Caco-2 (cell line): ENCODE measurements at regions not wholly inside any gene's neighbourhood (a gene's known extent, or its start where the extent isn't known, plus 50 kb on each side); places are given as distances from the start of the nearest gene placed in this dataset.

Source experiments
- BruUV-seq: library from RNA; stranded (reverse); fragments of 400-500 nt; replicated peaks from 2 replicates; lab custom pipeline; 2021; lab: Mats Ljungman, UMichigan
- CTCF ChIA-PET: fragments of 300-600 bp; sonication (Branson Sonifier 250); formaldehyde crosslinking; loops from one replicate; lab custom pipeline; 2022; ENCODE audit warnings: antibody characterized with exemption; lab: Charles Lee
- POLR2A ChIA-PET: fragments of 300-600 bp; sonication (Branson Sonifier 250); formaldehyde crosslinking; loops from one replicate; lab custom pipeline; 2022; ENCODE audit warnings: antibody characterized with exemption; lab: Charles Lee
- DNase-seq, 2 experiments: peaks; one replicate each; pipeline versions ENCODE4 v3.0.0 to v3.0.0-alpha.2; 2020 to 2022
- H3K27me3 ChIP-seq: replicated peaks from 2 replicates; pipeline ENCODE4 v1.6.0; 2011; ENCODE audit warnings: low read length; ENCODE audit not compliant: control insufficient read depth, insufficient read depth
- H3K36me3 ChIP-seq: 2 replicates; pipeline ENCODE4 v1.5.1; 2011; ENCODE audit warnings: low read length; ENCODE audit not compliant: control insufficient read depth, insufficient read depth
- H3K4me1 ChIP-seq: fragments of 250-450 bp; sonication (Bioruptor Pico); 2 replicates; pipeline ENCODE4 v1.5.1; 2020; ENCODE audit warnings: mild to moderate bottlenecking
- H3K4me3 ChIP-seq: 2 replicates; pipeline ENCODE4 v1.5.1; 2011; ENCODE audit warnings: low read depth, mild to moderate bottlenecking, control low read depth, low read length
- H3K9me3 ChIP-seq: fragments of 250-450 bp; sonication (Bioruptor Pico); 2 replicates; pipeline ENCODE4 v1.5.1; 2020; ENCODE audit warnings: mild to moderate bottlenecking, moderate library complexity
- H3K27ac Mint-ChIP-seq: one replicate; pipeline ENCODE4 v1.8.0; 2022; ENCODE audit warnings: mixed read lengths; ENCODE audit not compliant: unreplicated experiment
- H3K27me3 Mint-ChIP-seq: one replicate; pipeline ENCODE4 v1.8.0; 2022; ENCODE audit warnings: mixed read lengths; ENCODE audit not compliant: insufficient read depth, unreplicated experiment
- H3K36me3 Mint-ChIP-seq: one replicate; pipeline ENCODE4 v1.8.0; 2022; ENCODE audit warnings: mild to moderate bottlenecking, mixed read lengths; ENCODE audit not compliant: insufficient read depth, unreplicated experiment
- H3K4me1 Mint-ChIP-seq: one replicate; pipeline ENCODE4 v1.8.0; 2022; ENCODE audit warnings: low read depth, mixed read lengths; ENCODE audit not compliant: unreplicated experiment
- H3K4me3 Mint-ChIP-seq: one replicate; pipeline ENCODE4 v1.8.0; 2022; ENCODE audit warnings: mild to moderate bottlenecking, moderate library complexity, mixed read lengths; ENCODE audit not compliant: unreplicated experiment
- H3K9me3 Mint-ChIP-seq: one replicate; pipeline ENCODE4 v1.8.0; 2022; ENCODE audit warnings: mixed read lengths; ENCODE audit not compliant: unreplicated experiment
- CTCF ChIP-seq, 2 experiments: fragments of 200-600 bp in 1 of 2; IDR thresholded peaks; 1 replicate in 1 of 2; 2 replicates in 1 of 2; pipeline versions ENCODE4 v1.5.1 to v1.8.0; 2011 to 2022; ENCODE audit warnings: antibody characterized with exemption in 1 of 2, control low read depth in 1 of 2, inconsistent platforms in 1 of 2, low read depth in 1 of 2, low read length in 1 of 2, mild to moderate bottlenecking in 1 of 2, moderate library complexity in 1 of 2; ENCODE audit not compliant: insufficient read depth in 1 of 2, severe bottlenecking in 1 of 2, unreplicated experiment in 1 of 2
- intact Hi-C: fragments of 100-400 bp; cut with micrococcal nuclease; formaldehyde crosslinking; loops from one replicate; pipeline ENCODE4 v1.10.0; 2022; ENCODE audit not compliant: unreplicated experiment

- H3K27ac Mint-ChIP-seq, result no peak overlapping the region
- no peaks in the 10 kb centered on the region for H3K27me3 ChIP-seq
- no peaks in the 10 kb centered on the region for H3K9me3 ChIP-seq
- POLR2A ChIA-PET, result no interaction called here
- no peak for TF ChIP-seq CTCF (IDR thresholded peaks at IDR 0.05; ENCODE audit: insufficient read depth in 1 of 2, low read depth in 1 of 2, low read length in 1 of 2, severe bottlenecking in 1 of 2, unreplicated experiment in 1 of 2)
- BruUV-seq, result no TSS peak
- no peaks in the 10 kb centered on the region for H3K36me3 ChIP-seq
- H3K4me1 ChIP-seq, result no peaks in the 10 kb centered on the region
- H3K36me3 Mint-ChIP-seq, result no peaks in the 10 kb centered on the region
- H3K4me3 Mint-ChIP-seq, result no peak overlapping the region
- intact Hi-C loops, result no loop called here
- DNase-seq, result no peak
- no peaks in the 10 kb centered on the region for H3K4me1 Mint-ChIP-seq
- H3K9me3 Mint-ChIP-seq, result peaks cover 1% of the 10 kb centered on the region
- H3K4me3 ChIP-seq, result no peak overlapping the region
- CTCF ChIA-PET, result no interaction called here
- H3K27me3 Mint-ChIP-seq, result peaks cover 7% of the 10 kb centered on the region
Measured at GRCh38 chr9:99647604-99648003, 174.1 kb upstream of the NR4A3 start.

- Histone ChIP-seq H3K4me1 (no peaks in the 10 kb centered on the region), H3K4me3 (no peak overlapping the region), H3K27me3 (no peaks in the 10 kb centered on the region), H3K9me3 (no peaks in the 10 kb centered on the region), H3K36me3 (no peaks in the 10 kb centered on the region)
- Mint-ChIP-seq H3K4me1 (no peaks in the 10 kb centered on the region), H3K4me3 (no peak overlapping the region), H3K36me3 (no peaks in the 10 kb centered on the region), H3K27me3 (peaks cover 12% of the 10 kb centered on the region), H3K27ac (no peak overlapping the region), H3K9me3 (peaks cover 10% of the 10 kb centered on the region)
- DNase-seq, result no peak
- BruUV-seq, result no TSS peak
- no peak for TF ChIP-seq CTCF (IDR thresholded peaks at IDR 0.05; ENCODE audit: insufficient read depth in 1 of 2, low read depth in 1 of 2, low read length in 1 of 2, severe bottlenecking in 1 of 2, unreplicated experiment in 1 of 2)
- POLR2A ChIA-PET, result no interaction called here
- intact Hi-C loops, result no loop called here
- CTCF ChIA-PET, result interaction anchor here (0.7 kb wide), 1 partner anchor 570 kb away, joined by 3 read pairs; no protein-coding TSS in a partner anchor
Measured at GRCh38 chr9:99650187-99650874, 171.4 kb upstream of the NR4A3 start.

DNA sequence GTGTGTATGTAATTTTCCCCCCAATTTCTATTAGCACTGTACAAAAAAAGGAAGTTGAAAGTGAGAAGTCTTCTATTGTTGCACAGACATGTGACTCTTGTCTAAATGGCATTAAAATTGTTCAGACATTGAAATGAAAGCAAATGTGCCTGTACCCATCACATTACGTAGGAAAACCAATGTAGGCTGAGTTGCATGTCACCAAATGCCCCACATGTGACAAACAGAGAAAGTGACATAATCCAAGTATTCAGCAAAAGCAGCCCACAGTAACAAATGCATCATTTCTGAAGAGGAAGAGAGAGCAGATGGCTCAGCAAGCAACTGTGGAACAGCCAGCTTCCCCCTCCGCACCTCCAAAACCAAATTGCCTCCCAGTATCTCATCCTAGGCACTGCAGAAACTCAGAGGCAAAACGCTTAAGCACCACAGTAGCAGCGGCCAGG lies 161.5 kb upstream of the NR4A3 start:
- intact Hi-C loops, result no loop called here
- Histone ChIP-seq H3K4me1 (no peaks in the 10 kb centered on the region), H3K9me3 (no peaks in the 10 kb centered on the region), H3K36me3 (no peaks in the 10 kb centered on the region), H3K4me3 (no peak overlapping the region), H3K27me3 (no peaks in the 10 kb centered on the region; the same call in 1 of the 2 replicates)
- no TSS peak for BruUV-seq
- no peak for DNase-seq
- Mint-ChIP-seq H3K36me3 (no peaks in the 10 kb centered on the region), H3K4me1 (peaks cover 11% of the 10 kb centered on the region), H3K9me3 (no peaks in the 10 kb centered on the region), H3K27me3 (peaks cover 14% of the 10 kb centered on the region), H3K4me3 (no peak overlapping the region), H3K27ac (no peak overlapping the region)
- ChIA-PET POLR2A (no interaction called here), CTCF (no interaction called here)
- no peak for TF ChIP-seq CTCF (IDR thresholded peaks at IDR 0.05; ENCODE audit: insufficient read depth in 1 of 2, low read depth in 1 of 2, low read length in 1 of 2, severe bottlenecking in 1 of 2, unreplicated experiment in 1 of 2)
